Left lobe of liver (tissue), 2 donors: ENCODE measurements at regions not wholly inside any gene's neighbourhood (a gene's known extent, or its start where the extent isn't known, plus 50 kb on each side); places are given as distances from the start of the nearest gene placed in this dataset.
"Not testable (repeated sequence)": the region's sequence is repeated elsewhere in the genome, so short reads cannot be mapped to it uniquely, and the experiment has no call there.

Experiments
- ATAC-seq: fragments of 200-7000 bp; cut with Tn5 transposase; one replicate; pipeline ENCODE4 v1.9.1; 2020; ENCODE audit warnings: mild to moderate bottlenecking, moderate library complexity
- DNase-seq: peaks from one replicate; pipeline ENCODE4 v3.0.0-alpha.2; 2020; ENCODE audit warnings: low spot score
- donor health status: DM: no; HTN: no; CAD: no; lungs with moderate emphysema.
- donor health status: DM: no; HTN: yes; CAD: no.

DNA sequence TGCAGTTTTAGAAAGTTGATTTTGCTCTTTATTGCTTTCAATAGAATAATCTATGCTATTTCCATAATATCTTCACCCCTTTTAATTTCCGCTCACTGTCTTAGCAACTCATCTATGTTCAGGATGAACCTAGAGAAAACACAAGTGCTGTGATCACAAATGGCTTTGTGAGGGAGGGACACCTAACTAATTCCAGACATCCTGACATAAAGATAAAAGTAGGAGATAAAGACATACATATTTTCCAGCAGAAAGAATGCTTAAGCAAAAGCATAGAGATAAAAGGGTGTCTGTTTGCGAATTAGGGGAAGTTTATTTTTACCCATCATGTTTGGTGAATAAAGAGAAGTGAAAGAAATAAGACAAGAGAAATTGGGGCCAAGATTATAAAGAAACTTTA is 254.2 kb downstream of the KCNJ2 start:
- no peak for ATAC-seq
- DNase-seq, result no peak

DNA sequence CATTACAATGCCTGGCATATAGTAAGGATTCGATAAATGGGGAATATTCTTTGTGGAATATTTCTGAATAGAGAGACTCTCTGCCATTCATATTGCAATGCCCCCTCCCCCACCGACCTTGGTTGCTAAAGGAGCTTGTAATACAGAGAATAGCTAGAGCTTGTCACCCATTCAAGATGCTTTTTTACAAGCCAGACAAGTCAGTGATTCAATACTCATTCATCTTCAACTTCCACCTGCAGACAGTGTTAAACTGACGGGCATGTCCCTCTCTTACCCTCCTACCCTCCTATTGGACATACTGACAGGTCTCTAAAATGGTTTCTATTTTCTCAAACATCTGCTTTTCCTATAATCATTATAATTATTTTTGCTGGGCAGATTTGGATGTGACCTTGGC is 257.4 kb downstream of the KCNJ2 start:
- ATAC-seq, result no peak
- DNase-seq, result no peak

- DNase-seq, result no peak
- no peak for ATAC-seq
Measured at GRCh38 chr17:70434536-70435490, 265.5 kb downstream of the KCNJ2 start.

DNA sequence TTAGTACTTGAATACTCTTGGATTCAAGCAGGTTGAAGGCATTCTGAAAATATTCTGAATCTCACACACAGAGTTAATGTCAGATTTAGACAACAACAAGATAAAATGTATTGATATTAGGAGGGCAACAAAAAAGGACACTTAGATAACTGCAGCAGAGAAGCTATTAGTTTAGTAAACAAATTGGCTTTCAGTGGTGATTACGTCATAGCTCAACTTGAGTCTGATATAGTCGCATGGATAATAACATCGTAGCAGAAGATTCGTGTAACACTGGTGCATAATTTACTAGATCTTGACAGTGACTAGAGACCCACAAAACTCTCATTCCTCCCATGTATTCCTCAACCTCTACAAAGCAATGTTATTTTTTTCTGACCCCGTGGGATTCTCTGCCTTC is 268.3 kb downstream of the KCNJ2 start:
- ATAC-seq (no peak), DNase-seq (no peak)

DNA sequence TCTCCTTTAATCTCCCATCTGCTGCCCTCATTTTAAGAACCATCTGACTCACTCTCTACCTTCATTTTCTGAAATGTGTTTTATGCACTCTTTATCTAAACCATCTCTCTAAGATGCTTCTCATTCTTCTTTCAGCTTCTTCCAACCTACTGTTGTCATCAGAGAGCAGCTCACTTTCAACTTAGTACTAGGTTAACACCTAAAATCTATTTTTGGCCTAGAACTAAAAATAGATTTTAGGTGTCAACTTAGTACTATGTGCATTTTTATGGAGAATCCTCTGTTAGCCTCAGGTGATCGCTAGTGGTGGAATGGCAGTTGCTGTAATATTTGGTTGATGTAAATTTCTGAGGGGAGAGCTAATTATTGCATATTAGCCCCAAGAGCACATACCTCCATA is 277.1 kb downstream of the KCNJ2 start:
- ATAC-seq (no peak), DNase-seq (no peak)

DNA sequence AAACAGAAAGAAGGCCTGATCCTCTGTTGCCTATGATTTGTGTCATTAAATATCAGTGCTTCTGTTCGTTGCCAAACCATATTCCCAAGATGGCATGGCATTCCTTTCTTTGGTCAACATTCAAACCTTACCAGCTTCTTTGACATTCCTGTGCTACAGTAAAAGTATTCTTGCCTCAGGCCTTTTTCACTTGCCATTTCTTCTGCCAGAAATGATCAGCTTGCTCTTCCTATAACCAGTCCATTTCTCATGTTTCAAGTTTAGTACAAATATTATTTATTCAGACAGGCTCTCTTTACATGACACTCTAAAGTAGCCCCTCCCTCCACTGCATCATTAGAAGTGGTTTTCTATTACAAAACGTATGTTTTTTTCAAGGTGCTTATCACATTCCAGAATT is 278.3 kb downstream of the KCNJ2 start:
- DNase-seq (no peak), ATAC-seq (no peak)

DNA sequence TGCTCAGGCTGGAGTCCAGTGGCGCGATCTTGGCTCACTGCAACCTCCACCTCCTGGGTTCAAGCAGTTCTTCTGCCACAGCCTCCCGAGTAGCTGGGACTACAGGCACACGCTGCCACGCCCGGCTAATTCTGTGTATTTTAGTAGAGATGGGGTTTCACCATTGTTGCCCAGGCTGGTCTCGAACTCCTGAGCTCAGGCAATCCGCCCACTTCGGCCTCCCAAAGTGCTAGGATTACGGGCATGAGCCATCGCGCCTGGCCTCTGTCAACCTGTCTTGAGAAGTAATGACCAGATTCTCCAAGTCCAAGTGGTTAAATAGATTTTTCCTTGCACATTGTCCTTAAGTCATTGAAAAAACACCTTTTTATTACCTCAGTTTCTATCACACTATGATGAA is 283.7 kb downstream of the KCNJ2 start:
- DNase-seq, ATAC-seq: not testable (repeated sequence)

DNA sequence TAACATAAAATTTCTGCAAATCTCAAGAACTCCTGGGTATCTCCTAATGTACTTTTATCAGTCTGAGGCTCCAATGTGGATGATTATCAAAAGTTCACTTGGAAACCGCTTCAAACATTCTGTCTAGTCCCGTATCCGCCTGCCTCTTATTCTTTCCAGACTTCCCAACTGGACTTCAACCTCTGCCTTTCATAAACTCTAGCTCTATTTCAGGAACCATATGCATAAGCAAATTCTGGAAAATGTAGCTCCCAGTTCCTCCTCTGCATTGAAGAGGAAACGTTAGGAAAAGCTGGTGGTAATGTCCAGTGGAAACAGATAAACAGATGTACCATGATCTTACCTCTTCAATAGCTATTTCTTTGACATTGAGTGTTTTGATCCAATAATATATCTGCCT is 285.0 kb downstream of the KCNJ2 start:
- ATAC-seq, result no peak
- DNase-seq, result no peak

DNA sequence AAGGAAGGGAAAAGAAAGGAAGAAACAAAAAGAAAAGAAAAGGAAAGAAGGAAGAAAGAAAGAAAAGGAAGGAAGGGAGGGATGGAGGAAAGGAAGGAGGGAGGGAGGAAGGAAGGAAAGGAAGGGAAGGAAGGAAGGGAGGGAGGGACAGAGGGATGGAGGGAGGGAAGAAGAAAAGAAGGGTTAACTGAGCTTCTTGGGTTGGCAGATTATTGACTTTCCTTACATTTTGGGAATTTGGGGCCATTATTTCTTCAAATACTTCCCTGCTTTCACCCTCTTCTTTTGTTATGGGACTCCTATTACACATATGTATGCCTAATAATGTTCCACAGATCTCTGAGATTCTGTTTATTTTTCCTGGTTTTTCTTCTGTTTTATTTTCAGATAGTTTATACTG is 285.6 kb downstream of the KCNJ2 start:
- DNase-seq, result no peak
- ATAC-seq, result no peak

DNA sequence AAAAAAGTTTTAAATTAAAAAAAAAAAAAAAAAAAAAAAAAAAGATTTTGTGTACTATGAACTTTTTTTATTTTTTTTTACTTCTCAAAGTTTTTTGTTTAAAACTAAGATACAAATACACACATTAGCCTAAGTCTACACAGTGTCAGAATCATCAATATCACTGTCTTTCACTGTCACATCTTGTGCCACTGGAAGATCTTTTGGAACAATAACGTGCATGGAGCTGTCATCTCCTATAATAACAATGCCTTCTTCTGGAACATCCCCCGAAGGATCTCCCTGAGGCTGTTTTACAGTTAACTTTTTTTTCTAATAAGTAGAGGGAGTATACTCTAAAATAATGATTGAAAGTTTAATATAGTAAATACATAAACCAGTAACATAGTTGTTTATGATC is 295.7 kb downstream of the KCNJ2 start:
- ATAC-seq, result no peak
- no peak for DNase-seq

DNA sequence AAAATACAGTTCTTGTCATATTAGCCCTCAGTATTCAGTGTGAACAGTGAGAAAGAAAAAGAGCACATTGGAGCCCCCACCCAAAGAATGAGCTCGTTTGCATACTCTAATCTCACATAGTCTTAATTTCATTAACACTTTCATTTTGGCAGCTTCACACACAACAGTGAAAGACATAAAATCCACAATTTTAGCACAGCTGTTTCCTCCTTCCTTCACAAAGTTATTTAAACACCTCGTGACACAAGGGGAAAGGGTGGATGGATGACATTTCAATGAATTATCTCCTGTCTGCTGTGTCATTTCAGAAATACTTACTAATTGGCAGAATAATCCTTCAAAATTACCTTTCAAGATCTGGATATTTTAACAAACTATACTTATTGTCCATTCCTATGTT is 299.3 kb downstream of the KCNJ2 start:
- no peak for ATAC-seq
- DNase-seq, result no peak

DNA sequence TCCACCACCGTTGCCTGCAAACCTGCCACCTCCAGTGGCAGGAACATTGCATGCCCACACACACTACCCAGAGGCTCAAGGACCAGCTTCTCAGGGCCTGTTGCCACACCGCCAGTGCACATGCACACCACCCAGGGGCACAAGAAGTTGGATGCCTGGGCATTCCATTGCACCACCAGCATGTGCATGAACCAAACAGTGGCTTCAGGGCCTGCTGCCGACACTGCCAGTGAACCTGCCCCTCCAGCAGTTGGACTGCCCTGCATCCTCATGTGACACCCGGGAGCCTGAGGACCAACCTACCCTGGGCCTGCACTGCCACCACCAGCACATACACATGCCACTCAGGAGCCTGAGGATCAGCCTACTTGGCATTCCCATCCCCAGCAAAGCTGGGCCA is 303.7 kb downstream of the KCNJ2 start:
- DNase-seq (no peak), ATAC-seq (no peak)

DNA sequence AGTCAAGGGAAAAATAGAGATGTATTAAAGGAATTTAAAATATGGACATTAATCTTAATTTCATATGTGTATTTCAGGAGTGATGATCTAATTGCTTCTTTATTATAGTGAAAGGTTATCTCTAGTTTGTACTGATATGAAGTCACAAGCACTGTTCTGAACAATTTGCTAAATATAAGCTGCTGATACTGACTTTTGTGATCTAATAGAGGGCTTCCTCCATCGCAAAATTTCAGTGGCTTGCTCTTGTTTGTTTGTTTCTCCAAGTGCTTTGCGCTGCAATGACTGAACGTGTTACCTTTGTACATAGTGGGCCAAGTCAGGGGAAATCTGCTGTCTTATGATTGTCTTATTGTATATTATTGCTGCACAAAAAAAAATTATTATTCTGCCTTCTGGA is 307.0 kb downstream of the KCNJ2 start:
- ATAC-seq, result no peak

GRCh38 chr17:70478902-70479301 is 309.6 kb downstream of the KCNJ2 start:
- ATAC-seq (no peak), DNase-seq (no peak)

More for the DNA sequence above, 307.0 kb downstream of the KCNJ2 start:
- no peak for DNase-seq

- DNase-seq, result no peak
- ATAC-seq, result no peak
Measured at GRCh38 chr17:70479779-70480178, 310.4 kb downstream of the KCNJ2 start.

- no peak for DNase-seq
- no peak for ATAC-seq
Measured at GRCh38 chr17:70483624-70484023, 314.3 kb downstream of the KCNJ2 start.

- no peak for ATAC-seq
- no peak for DNase-seq
Measured at GRCh38 chr17:70484050-70484449, 314.7 kb downstream of the KCNJ2 start.

DNA sequence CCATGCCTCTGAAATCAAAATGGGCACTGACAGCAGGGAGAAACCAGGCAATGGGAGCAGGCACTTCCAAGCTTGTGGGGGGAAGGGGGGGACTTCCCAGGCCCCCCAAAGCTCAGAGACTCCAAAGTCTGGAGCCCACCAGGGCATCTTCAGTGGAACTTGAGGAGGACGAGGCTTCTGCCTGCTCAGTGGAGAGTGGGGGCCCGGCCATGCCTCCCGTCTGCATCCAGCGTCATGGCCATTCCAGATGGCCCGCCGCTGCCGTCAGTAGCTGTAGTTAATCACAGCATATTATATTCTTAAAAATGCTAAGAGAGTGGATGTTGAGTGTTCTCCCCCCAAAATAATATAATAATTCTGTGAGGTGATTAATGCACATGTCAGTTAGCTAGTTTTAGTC is 315.2 kb downstream of the KCNJ2 start:
- ATAC-seq, result no peak
- DNase-seq, result no peak

DNA sequence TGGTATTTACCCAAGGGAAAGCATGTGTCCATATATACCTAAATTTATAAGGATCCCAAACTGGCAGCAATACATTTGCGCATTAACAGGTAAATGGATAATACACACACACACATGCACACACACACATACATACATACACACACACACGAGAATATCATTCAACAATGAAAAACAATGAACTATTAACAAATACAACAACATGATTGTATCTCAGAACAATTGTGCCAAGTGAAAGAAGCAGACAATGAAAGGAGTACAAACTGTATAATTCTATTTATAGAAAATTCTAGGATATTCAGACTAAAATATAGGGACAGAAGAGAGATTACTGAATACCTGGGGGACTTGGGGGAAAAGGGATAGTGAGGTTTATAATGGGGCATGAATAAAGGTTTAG is 323.0 kb downstream of the KCNJ2 start:
- ATAC-seq, result no peak
- DNase-seq, result no peak

DNA sequence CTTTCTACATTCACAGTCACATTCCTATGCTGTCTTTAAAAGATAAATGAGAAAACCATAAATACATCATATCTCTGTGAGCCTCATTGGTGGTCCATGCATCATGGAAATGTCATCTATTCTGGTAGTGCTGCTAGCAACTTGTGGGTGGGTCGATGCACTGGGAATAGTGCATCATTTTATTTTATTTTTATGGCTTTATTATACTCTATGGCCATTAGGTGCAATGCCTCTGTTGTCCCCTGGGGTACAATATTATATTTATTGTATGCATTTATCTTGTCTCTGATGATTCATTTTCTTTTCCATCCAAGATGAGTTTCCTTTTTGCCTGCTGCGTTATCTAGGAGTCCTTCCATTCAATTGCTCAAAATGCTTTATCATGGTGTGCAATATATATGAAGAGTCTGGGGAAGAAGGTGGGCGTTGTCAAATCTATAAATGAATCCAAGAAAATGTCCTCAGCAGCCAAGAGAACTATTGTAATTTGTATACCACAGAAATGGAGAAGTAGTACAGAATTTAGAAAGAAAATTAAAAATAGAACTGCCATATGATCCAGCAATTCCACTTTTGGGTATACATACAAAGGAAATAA is 324.0 kb downstream of the KCNJ2 start:
- ATAC-seq, result no peak
- DNase-seq, result no peak

- no peak for ATAC-seq
- DNase-seq, result no peak
Measured at GRCh38 chr17:70498631-70499030, 329.3 kb downstream of the KCNJ2 start.

DNA sequence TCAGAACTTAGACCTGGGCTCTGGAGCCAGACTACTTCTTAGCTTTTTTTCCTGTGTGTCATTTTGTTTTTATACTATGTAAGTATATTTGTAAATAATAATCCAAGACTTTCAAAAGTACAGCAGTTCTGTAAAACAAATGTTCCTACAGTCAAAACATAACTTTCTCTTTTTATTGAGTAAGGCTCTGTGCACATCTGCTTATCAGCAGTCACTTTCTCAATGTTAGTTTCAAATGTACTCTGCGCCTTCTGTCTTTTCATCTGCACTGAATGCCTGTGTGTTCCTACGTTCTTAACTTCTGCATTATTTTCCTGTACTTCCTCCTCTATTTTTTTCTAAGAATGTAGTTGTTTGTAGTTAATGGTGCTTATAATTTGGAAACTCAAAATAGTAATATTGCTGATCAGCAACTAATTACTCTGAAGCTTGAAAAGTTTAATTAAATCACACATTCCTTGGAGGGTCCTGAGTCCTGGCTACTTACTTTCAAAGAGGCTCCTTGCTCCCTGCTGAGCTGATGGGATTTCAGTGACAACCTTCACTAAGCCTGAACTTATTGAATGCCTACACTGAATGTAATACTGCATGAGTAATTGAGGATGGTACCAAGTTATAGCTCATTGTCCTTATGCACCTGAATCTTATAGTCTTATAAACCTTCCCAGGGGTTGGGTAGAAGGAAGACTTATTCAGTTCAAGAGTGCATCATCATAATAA is 329.9 kb downstream of the KCNJ2 start:
- ATAC-seq (no peak), DNase-seq (no peak)
